HG02623 (cell line): ENCODE measurements at regions not wholly inside any gene's neighbourhood (a gene's known extent, or its start where the extent isn't known, plus 50 kb on each side); places are given as distances from the start of the nearest gene placed in this dataset.

Experiments
- ATAC-seq: cut with Tn5 transposase; IDR thresholded peaks from one replicate; pipeline ENCODE4 v1.9.1; 2021; ENCODE audit warnings: moderate library complexity; ENCODE audit not compliant: unreplicated experiment

DNA sequence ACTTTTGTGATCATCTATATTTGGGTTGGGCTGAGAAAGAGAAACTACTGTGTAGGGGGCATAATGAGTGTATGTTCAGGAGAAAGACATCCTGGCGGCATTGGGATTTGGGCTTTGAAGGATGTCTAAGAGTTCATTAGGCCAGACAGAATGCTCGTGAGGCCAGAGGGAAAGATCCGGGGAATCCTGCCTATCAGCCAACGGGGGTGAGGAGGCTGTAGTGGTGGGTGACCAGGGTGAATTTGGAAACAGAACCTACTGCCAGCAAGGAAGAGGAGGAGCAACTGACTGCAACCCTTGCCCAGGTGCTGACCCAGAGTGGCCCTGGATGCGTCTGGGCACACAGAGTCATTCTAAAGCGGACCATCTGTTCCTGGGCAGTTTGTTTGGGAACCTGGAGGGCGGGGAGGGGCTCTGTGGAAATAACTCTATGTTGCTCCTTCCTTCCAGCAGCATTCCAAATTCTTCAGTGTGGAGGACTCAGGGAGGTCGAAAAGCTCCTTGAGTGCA is 56.9 kb upstream of the ECE1 start:
- ATAC-seq = no peak

DNA sequence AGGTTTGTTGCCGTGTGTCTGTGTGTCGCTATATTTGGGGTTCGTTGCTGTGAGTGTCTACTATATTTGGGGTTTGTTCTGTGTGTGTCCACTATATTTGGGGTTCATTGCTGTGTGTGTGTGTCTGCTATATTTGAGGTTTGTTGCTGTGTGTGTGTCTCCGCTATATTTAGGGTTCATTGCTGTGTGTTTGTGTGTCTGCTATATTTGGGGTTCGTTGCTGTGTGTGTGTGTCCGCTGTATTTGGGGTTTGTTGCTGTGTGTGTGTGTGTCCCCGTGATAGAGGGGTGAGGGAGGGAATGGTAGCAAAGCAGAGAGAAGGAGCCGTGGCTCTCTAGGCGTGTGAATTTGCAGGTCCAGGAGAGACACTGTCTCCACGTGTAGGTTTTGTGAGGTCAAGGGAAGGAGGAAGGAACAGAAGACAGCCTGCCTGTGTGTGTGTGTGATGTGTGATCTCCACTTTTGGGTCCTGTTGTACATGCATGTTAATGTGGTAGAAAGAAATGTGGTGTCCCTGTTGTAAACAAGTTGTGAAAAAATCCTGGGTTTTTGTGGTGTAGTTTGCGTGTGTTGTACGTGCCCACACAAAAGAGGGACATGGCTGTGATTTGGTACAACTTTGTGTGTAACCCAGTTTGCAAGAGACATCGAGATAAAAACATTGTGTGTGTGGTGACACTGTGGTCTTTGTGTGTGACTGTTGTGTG is 56.3 kb upstream of the ECE1 start:
- no peak for ATAC-seq

DNA sequence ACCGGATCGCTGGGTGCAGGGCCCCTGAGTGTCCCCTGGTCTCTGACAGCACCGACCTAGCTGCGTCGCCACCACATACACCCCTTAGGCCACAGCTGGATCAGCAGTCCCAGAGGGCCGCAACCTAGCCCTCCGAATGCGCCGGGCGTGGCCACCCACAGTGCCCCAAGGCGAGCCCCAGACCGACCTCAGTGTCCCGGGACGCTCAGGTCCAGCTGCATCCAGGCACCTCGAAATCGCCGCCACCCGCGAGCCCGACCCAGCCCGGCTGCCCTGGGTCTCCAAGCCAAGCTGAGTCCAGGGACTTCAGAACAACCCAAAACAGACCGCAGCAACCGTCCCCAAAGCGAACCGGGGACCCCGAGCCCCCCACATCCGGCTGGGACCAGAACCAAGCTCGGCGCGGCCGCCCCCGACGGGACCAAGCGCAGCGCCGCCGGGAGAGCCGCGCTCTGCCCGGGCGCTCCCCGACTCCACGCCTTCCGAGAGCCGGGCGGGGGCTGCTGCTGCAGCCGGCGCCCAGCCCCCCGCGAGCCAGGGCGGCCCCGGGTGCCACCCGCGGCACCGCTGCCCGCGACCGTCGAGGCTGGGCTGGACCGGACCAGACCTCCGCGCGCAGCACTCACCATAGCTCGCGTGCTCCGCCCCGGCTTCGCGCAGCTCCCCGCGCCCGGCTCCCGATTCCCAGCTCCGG is 54.6 kb upstream of the ECE1 start:
- peak; percentile 16 for ATAC-seq

DNA sequence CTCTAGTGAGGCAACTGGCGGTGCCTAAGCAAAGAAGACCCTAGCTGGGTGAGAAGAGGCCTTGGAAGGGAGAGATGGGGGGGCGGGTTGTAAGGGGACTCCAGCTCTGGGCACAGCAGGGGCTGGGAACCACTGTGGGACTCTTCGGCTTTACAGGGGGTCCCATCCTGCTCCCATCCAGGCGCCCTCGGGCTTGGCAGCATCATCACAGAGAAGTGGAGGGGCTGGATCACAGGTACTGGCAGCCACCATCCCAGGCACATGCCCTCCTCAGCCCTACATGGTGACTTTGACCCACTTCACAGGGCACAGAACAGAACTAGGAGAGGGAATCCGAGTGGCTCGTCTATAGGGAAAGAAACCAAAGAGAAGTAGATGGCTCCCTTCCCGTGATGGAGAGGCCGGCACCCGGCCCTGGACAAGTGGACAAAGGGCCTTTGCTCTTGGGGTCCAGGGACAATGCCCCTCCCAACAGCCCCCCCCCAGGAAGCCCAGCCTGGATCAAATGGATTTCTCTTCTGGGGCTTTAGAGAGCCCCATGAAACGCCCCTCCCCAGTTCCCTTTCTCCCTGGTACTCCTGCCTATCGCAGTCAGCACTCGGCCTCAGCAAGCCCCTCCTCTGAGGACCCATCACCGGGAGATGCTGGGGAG is 54.0 kb upstream of the ECE1 start:
- no peak for ATAC-seq

DNA sequence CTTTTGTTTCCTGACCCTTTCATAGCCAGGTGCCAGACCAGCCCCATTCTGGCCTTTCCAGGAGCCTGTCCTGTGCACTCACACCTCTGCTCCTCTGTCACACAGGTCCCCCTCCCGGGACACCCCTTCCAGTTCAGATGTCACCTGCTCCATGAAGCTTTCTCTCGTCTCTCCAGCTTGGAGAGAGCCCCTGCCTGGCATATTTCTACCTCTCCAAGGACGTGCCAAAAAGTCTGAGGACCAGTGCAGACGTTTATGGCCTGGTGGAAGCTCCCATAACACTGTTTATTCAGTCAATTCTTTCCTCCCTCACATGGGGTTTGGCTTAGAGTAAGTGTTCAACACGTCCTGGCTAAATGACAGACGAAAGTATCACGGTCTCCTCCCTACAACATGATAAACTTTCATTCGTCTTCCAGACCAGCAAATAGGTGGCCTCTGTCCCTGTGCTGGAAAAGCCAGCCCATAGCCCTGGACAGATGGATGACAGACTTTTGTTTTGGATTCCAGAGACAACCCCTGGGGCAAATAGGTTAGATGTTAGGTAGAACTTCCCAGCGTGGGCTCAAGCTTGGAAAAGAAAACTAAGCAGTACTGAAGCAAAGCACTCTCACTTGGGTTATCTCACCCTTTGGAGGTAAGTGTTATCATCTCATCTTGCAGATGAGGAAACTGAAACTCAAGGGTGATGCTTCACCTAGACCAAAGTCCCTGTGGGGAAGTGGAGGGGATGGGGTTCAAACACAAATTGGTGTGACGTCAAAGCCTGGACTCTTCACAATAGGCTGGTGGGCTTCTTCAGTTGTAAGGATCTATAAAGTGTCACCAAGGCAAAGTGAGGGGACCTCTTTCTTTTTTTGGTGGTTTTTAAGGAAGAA is 52.9 kb upstream of the ECE1 start:
- ATAC-seq = no peak

DNA sequence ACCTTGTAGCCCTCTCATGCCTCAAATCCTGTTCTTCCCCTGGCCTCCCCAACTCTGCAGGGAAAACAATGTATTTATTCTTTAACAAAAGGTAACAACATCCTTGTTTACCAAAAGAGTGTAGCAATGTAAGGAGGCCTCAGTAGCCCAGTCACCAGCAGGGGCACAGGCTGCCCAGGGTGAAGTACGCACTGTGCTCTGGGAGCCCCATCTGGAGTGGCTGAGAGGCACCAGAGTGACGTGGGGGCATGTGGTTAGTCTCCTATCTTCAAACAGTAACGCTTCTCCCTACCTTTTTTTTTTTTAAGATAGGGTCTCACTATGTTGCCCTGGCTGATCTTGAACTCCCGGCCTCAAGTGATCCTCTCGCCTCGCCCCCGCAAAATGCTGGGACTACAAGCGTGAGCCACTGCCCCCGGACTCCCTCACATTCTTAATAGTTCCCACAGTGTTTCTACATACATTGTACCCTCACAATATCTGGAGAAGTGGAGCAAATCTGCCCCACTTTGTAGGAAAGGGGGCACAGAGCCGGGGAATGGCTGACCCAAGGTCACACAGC is 51.3 kb upstream of the ECE1 start:
- no peak for ATAC-seq

DNA sequence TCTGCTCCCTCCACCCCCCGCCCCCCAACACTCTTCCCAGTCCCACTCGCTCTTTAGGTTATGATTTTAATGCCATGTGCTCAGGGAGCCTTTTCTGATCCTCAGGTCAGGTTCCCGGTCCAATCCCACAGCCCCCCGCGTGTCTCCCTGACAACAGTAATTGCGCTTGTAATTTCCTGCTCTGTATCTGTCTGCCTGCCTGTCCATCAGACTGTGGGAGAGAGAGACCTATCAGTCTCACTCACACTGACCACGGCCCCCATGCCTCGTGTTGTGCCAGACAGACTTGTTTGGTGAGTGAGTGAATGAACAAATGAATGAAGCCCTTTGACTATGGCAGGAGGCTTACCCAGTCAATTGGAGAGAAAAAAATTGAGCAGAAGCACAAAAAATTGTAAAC is 50.8 kb upstream of the ECE1 start:
- ATAC-seq = no peak

DNA sequence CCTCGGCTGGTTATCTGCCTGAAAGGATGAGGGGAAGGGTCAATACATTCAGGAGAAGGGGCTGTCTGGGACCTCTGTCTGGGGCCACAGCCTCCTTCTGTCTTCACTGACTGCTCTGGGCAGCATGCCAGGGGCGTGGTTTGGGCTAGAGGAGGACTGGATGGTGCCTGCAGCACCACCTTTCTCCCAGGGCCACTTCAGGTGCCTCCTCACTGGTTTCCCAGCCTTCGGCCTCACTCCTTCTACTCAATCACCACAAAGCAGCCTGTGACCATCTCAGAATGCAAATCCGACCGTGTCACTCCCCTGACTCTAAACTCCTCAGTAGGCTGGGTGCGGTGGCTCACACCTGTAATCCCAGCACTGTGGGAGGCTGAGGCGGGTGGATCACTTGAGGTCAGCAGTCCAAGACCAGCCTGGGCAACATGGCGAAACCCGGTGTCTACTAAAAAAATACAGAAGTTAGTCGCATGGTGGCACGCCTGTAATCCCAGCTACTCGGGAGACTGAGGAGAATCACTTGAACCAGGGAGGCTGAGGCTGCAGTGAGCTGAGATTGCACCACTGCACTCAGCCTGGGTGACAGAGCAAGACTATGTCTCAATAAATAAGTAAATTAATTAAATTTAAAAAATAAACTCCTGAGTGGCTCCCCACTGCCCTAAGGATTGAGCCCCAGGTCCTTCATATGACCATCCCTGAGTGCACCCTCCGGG is 50.1 kb upstream of the ECE1 start:
- no peak for ATAC-seq
